Hepatocyte (in vitro differentiated cells): ENCODE measurements at regions not wholly inside any gene's neighbourhood (a gene's known extent, or its start where the extent isn't known, plus 50 kb on each side); places are given as distances from the start of the nearest gene placed in this dataset.

Source experiments
- CTCF ChIP-seq: fragments of 200-600 bp; sonication (generic); IDR thresholded peaks from 2 replicates; pipeline ENCODE4 v1.5.1; 2016; ENCODE audit warnings: antibody characterized with exemption, mild to moderate bottlenecking; ENCODE audit not compliant: poor library complexity
- EZH2 ChIP-seq: fragments of 200-600 bp; sonication (generic); IDR thresholded peaks from 2 replicates; pipeline ENCODE4 v1.6.1; 2016; ENCODE audit warnings: antibody characterized with exemption, mild to moderate bottlenecking, borderline replicate concordance

GRCh38 chr4:7139167-7139982, 53.0 kb upstream of the SORCS2 start:
- TF ChIP-seq CTCF (no peak), EZH2 (no peak)
